Uterus (tissue), 2 donors: ENCODE measurements at regions not wholly inside any gene's neighbourhood (a gene's known extent, or its start where the extent isn't known, plus 50 kb on each side); places are given as distances from the start of the nearest gene placed in this dataset.

Experiments
- POLR2A ChIP-seq, 2 donors: fragments of 450-650 bp; IDR thresholded peaks; one replicate each; pipeline ENCODE4 v1.6.1; 2016; ENCODE audit warnings: antibody characterized with exemption in 2 of 2, mild to moderate bottlenecking in 1 of 2, moderate library complexity in 1 of 2
- TF ChIP-seq, protein P1 (sequence below), 4 experiments: fragments of 200-600 bp in 2 of 4; fragments of 450-650 bp in 2 of 4; sonication (generic) in 2 of 4; IDR thresholded peaks; one replicate each; pipeline ENCODE4 v1.5.1; 2016 to 2019; ENCODE audit warnings: antibody characterized with exemption in 4 of 4, mild to moderate bottlenecking in 2 of 4, moderate library complexity in 1 of 4

DNA sequence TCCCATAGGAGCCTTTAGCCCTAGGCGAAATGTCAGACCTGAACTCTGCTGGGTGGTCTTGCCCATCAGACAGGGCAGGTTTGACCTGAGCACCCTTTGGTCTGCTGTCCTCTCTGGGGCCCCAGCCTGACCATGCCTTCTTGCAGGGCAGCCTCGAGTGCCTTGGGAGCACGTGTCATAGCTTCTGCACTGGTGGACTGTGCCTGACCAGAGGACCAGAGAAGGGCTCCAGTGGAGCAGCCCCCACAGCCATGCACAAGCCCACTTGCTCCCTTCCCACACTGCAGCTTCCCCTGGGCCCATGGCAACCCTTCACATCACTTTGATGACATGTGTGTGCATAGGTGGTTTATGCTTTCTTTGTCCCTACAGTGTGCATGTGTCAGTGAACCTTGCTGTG, 394.0 kb downstream of the TEX13C start:
- TF ChIP-seq, protein P1, sequence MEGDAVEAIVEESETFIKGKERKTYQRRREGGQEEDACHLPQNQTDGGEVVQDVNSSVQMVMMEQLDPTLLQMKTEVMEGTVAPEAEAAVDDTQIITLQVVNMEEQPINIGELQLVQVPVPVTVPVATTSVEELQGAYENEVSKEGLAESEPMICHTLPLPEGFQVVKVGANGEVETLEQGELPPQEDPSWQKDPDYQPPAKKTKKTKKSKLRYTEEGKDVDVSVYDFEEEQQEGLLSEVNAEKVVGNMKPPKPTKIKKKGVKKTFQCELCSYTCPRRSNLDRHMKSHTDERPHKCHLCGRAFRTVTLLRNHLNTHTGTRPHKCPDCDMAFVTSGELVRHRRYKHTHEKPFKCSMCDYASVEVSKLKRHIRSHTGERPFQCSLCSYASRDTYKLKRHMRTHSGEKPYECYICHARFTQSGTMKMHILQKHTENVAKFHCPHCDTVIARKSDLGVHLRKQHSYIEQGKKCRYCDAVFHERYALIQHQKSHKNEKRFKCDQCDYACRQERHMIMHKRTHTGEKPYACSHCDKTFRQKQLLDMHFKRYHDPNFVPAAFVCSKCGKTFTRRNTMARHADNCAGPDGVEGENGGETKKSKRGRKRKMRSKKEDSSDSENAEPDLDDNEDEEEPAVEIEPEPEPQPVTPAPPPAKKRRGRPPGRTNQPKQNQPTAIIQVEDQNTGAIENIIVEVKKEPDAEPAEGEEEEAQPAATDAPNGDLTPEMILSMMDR (IDR thresholded peaks at IDR 0.05), result no peak
- no peak for TF ChIP-seq POLR2A (IDR thresholded peaks at IDR 0.05)
